ENCODE measurements at regions not wholly inside any gene's neighbourhood (a gene's known extent, or its start where the extent isn't known, plus 50 kb on each side); places are given as distances from the start of the nearest gene placed in this dataset.

DNA sequence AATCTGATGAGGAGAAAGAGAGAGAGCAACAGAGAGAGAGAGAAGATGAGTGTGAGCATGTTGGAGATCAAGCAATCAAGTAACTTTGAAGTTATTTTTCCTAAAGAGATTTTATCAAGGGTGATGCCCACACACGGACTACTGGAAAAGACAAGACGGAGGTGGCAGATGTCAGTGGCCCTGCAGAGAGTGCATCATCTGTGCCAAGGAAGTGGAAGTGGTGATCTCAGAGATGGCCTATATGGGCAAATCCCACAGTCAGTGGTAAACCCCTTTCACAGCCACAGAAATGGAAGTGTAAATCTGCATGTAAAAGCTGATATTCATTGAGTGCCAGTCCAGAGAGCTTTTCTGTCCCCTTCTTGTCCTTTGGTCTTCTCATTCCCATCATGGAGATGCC is 577.2 kb upstream of the AADAT start:
- TF ChIP-seq GATA2 (IDR thresholded peaks at IDR 0.05; ENCODE audit: low read depth, low read length) = no peak
- TF ChIP-seq GATA3 (IDR thresholded peaks at IDR 0.05; ENCODE audit: low read depth, low read length) = no peak

All from SH-SY5Y (cell line).